Epithelial cell of esophagus (primary cell): ENCODE measurements at regions not wholly inside any gene's neighbourhood (a gene's known extent, or its start where the extent isn't known, plus 50 kb on each side); places are given as distances from the start of the nearest gene placed in this dataset.

Source experiments
- DNase-seq: peaks from one replicate; pipeline ENCODE4 v3.0.0; 2010; ENCODE audit warnings: low read depth
- H3K4me3 ChIP-seq: 2 replicates; pipeline ENCODE4 v1.5.1; 2011; ENCODE audit warnings: mild to moderate bottlenecking, low read length, control low read depth
- CTCF ChIP-seq: IDR thresholded peaks from 2 replicates; pipeline ENCODE4 v1.5.1; 2011; ENCODE audit warnings: low read depth, mild to moderate bottlenecking, low read length, control low read depth, inconsistent platforms; ENCODE audit not compliant: insufficient read depth; ENCODE audit errors: missing control alignments

DNA sequence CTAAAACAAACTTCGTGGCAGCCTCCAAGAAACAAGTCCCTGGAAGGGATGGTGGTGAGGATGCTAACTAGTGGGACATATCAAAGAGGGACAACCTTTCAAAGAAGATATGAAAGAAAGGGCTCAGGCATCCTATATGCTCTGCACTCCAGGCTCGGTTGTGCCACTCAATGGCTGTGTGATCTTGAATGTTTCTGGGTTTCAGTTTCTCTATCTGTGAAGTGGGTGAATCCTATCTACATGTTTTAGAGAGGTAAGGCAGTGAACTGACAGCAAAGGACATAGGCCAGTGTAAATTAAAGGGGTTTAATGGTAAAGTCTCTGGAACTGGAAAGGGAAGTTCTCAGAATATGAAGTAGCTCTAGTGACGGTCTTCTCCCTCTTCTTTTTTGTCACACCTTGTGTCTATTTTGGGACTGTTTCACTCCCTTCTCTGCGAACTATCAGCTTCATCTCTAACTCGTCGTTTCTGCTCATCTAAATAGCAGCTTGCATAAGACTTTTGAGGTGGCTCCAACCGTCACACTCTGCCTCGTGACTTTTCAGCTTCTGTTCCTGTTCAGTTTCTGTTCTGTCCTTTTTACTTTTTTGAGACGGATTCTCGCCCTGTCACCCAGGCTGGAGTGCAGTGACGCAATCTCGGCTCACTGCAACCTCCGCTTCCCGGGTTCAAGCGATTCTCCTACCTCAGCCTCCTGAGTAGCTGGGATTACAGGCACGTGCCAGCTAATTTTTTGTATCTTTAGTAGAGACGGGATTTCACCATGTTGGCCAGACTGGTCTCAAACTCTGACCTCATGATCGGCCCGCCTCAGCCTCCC lies 273.6 kb downstream of the SUDS3 start:
- DNase-seq, result no peak
- no peak for TF ChIP-seq CTCF

DNA sequence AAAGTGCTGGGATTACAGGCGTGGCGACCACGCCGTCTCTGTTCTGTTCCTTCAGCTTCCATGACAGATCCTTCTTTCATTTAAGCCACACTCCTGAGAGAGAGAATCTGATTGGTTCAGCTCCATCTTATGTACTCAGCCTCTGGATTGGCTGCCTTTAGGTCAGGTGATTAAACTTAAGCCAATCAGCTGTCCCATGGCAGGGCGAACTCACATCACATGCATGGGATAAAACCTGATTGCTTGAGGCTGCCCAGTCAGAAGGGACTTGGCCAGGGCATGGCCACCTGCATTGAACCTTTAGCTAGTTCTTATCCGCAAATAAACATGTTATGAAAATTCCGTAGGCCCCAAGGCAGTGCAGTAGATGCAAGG lies 274.2 kb downstream of the SUDS3 start:
- DNase-seq, result no peak
- TF ChIP-seq CTCF, result no peak
- H3K4me3 ChIP-seq, result no peak overlapping the region

More for the DNA sequence above, 273.6 kb downstream of the SUDS3 start:
- no peak overlapping the region for H3K4me3 ChIP-seq

- H3K4me3 ChIP-seq, result no peak overlapping the region
- DNase-seq, result no peak
- no peak for TF ChIP-seq CTCF
Measured at GRCh38 chr12:118651487-118651886, 275.1 kb downstream of the SUDS3 start.

DNA sequence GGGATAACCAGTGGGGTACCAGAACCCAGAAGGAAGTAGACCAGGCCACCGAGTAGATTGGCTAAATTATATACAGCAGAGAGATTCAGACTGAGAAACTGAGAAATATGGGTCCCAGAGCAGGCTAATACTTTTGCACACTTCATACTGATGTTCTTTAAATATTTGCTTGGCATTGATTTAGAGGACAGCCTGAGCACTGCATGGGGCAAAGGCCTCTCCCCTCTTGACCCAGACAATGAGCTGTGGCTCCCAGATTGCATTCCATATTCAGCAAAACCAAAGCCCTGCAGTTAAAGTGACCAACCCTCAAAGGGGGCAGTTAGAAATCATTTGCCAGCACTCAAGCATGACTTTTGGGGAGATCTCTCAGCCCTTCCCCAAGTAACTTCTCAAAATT lies 279.2 kb downstream of the SUDS3 start:
- H3K4me3 ChIP-seq, result no peak overlapping the region
- no peak for DNase-seq
- TF ChIP-seq CTCF, result no peak

- DNase-seq, result peak; percentile 1
- H3K4me3 ChIP-seq, result no peak overlapping the region
- TF ChIP-seq CTCF, result no peak
Measured at GRCh38 chr12:118680356-118680963, 300.9 kb upstream of the SRRM4 start.

- no peak for DNase-seq
- TF ChIP-seq CTCF, result no peak
Measured at GRCh38 chr12:118682656-118683055, 298.7 kb upstream of the SRRM4 start.

More at GRCh38 chr12:118682656-118683055, 298.7 kb upstream of the SRRM4 start:
- H3K4me3 ChIP-seq, result no peak overlapping the region
